Right lobe of liver (tissue), 6 donors: ENCODE measurements at regions not wholly inside any gene's neighbourhood (a gene's known extent, or its start where the extent isn't known, plus 50 kb on each side); places are given as distances from the start of the nearest gene placed in this dataset.

Experiments
- ATAC-seq, 4 donors: fragments of 200-7000 bp; cut with Tn5 transposase; one replicate each; pipeline ENCODE4 v1.9.1; 2020; ENCODE audit warnings: mild to moderate bottlenecking in 4 of 4, moderate library complexity in 4 of 4
- DNase-seq, 3 donors: peaks; one replicate each; pipeline ENCODE4 v3.0.0-alpha.2; 2020
- H3K27ac ChIP-seq, 3 donors: fragments of 200-600 bp; one replicate each; pipeline ENCODE4 v1.8.0; 2022
- H3K27me3 ChIP-seq, 2 donors: fragments of 200-600 bp; one replicate each; pipeline ENCODE4 v1.8.0; 2022
- H3K36me3 ChIP-seq, 4 donors: fragments of 200-600 bp; sonication (generic) in 1 of 4; one replicate each; pipeline versions ENCODE4 v1.5.1 to v1.8.0; 2017 to 2022; ENCODE audit warnings: control low read depth in 1 of 4
- H3K4me1 ChIP-seq, 4 donors: fragments of 200-600 bp; sonication (generic) in 1 of 4; one replicate each; pipeline versions ENCODE4 v1.5.1 to v1.8.0; 2017 to 2022; ENCODE audit warnings: control low read depth in 1 of 4
- H3K4me3 ChIP-seq, 3 donors: fragments of 200-600 bp; one replicate each; pipeline ENCODE4 v1.8.0; 2022
- H3K9me3 ChIP-seq, 4 donors: fragments of 200-600 bp; sonication (generic) in 1 of 4; one replicate each; pipeline versions ENCODE4 v1.5.1 to v1.8.0; 2017 to 2022; ENCODE audit warnings: control low read depth in 1 of 4
- POLR2A ChIP-seq: fragments of 450-650 bp; IDR thresholded peaks from one replicate; pipeline ENCODE4 v1.6.1; 2017; ENCODE audit warnings: antibody characterized with exemption, mild to moderate bottlenecking
- WGBS: methylation state at CpG from one replicate; pipeline ENCODE4 v1.1.6; 2018; ENCODE audit warnings: low coverage, low lambda C conversion rate; ENCODE audit not compliant: insufficient coverage; ENCODE audit errors: missing lambda C conversion rate; 5-methylcytosine and 5-hydroxymethylcytosine counted together
- intact Hi-C, 2 donors: fragments of 100-400 bp; cut with DNase I; formaldehyde crosslinking; loops; one replicate each; pipeline versions ENCODE4 v1.11.2 to v1.14.1; 2022
- TF ChIP-seq, protein P1 (sequence below), 4 donors: fragments of 200-600 bp in 3 of 4; fragments of 450-650 bp in 1 of 4; IDR thresholded peaks; one replicate each; pipeline versions ENCODE4 v1.5.1 to v1.8.0; 2016 to 2022; ENCODE audit warnings: antibody characterized with exemption in 4 of 4, mild to moderate bottlenecking in 2 of 4
- donor health status: DM: no; HTN: yes; CAD: no.
- donor health status: DM: no; HTN: no; CAD: no.
- donor health status: DM: no; HTN: no; CAD: no.
- donor health status: DM: no; HTN: yes; CAD: no.
- donor health status: DM: no; HTN: yes; CAD: no.

DNA sequence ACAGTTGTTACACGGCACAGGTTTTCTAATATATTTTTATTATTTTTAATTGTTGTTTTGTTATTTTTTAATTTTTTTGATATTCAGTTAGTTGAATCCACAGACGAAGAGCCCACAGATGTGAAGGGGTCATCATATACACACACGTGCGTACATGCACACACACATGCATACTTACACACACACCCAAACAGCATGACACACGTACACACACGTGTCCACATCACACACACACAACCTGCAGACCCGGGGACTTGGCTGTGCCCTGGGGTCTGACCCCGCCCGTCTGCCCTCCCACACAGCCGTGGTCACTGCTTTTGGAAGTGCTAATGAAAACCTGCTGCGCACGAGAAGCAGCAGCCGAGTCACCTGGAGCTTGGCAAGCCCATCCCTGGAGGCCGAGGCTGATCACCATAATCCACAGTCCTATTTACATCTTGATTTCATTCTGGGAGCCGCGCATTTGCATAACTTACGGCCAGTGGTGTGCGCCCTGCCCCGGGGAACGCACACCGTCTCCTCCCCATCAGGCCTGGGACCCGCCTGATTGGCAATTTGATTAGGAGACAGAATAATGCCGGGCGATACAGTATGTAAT, 110.3 kb downstream of the BRD1 start:
- no peak overlapping the region for H3K4me3 ChIP-seq
- TF ChIP-seq, protein P1, sequence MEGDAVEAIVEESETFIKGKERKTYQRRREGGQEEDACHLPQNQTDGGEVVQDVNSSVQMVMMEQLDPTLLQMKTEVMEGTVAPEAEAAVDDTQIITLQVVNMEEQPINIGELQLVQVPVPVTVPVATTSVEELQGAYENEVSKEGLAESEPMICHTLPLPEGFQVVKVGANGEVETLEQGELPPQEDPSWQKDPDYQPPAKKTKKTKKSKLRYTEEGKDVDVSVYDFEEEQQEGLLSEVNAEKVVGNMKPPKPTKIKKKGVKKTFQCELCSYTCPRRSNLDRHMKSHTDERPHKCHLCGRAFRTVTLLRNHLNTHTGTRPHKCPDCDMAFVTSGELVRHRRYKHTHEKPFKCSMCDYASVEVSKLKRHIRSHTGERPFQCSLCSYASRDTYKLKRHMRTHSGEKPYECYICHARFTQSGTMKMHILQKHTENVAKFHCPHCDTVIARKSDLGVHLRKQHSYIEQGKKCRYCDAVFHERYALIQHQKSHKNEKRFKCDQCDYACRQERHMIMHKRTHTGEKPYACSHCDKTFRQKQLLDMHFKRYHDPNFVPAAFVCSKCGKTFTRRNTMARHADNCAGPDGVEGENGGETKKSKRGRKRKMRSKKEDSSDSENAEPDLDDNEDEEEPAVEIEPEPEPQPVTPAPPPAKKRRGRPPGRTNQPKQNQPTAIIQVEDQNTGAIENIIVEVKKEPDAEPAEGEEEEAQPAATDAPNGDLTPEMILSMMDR (IDR thresholded peaks at IDR 0.05): no peak
- no peak for TF ChIP-seq POLR2A
- intact Hi-C loops: no loop called here
- no peaks in the 10 kb centered on the region for H3K27me3 ChIP-seq
- DNase-seq (no peak), ATAC-seq (no peak)
- no peak overlapping the region for H3K27ac ChIP-seq
- 69% methylated on average over 23 of the region's 24 CpGs for WGBS
- no peaks in the 10 kb centered on the region for H3K36me3 ChIP-seq
- no peaks in the 10 kb centered on the region for H3K9me3 ChIP-seq
- H3K4me1 ChIP-seq: no peaks in the 10 kb centered on the region

GRCh38 chr22:49716441-49716840, 111.2 kb downstream of the BRD1 start:
- no peaks in the 10 kb centered on the region for H3K36me3 ChIP-seq
- no peak overlapping the region for H3K4me3 ChIP-seq
- no CpG with 5 or more reads among the region's 12 CpGs for WGBS
- no peaks in the 10 kb centered on the region for H3K27me3 ChIP-seq
- TF ChIP-seq POLR2A: no peak
- TF ChIP-seq, protein P1 (IDR thresholded peaks at IDR 0.05): no peak
- intact Hi-C loops: no loop called here
- H3K9me3 ChIP-seq: no peaks in the 10 kb centered on the region
- no peak for DNase-seq
- no peak for ATAC-seq
- H3K4me1 ChIP-seq: no peaks in the 10 kb centered on the region
- no peak overlapping the region for H3K27ac ChIP-seq

DNA sequence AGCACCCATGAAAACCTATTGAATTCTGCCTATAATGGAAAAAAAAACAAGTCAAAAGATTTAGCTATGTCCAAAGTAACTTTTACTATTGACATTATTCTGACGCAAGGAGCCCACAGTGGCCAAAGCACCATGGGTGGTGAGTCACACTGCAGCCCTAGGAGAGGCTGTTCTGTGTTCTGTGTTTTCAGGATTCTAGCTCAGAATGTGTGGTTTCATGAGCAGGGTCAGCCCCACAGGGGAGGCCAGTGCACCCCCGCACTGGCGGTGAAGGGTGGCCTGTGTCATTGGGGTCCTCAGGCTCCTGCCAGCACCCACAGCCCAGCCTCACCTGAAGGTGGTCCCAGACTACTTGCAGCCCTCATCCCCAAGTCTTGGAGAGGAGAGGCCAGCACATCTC, 112.2 kb downstream of the BRD1 start:
- WGBS: 60% methylated on average over 3 of the region's 3 CpGs
- no peaks in the 10 kb centered on the region for H3K27me3 ChIP-seq
- ATAC-seq (no peak), DNase-seq (no peak)
- H3K36me3 ChIP-seq: no peaks in the 10 kb centered on the region
- H3K27ac ChIP-seq: no peak overlapping the region
- intact Hi-C loops: no loop called here
- H3K4me3 ChIP-seq: no peak overlapping the region
- no peaks in the 10 kb centered on the region for H3K9me3 ChIP-seq
- no peaks in the 10 kb centered on the region for H3K4me1 ChIP-seq
- TF ChIP-seq, protein P1 (IDR thresholded peaks at IDR 0.05): no peak
- TF ChIP-seq POLR2A: no peak

DNA sequence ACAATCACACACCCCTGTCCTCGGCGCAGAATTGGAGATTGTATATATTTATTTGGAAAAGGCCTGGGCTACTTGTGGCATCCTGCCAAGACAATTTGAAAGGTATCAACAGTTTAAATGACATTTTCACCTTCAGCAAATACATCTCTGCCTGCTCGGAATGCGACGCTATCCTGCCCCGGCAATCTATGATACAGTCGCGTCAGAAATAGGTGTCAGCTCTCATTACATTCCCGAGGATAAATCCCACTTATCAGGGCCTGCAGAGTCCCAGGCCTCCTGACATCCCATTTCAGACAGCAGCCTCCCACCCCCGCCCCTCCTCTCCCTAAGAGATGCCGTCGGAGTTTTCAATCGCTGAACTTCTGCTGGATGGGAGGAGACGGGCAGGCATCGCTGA, 114.7 kb downstream of the BRD1 start:
- intact Hi-C loops: no loop called here
- 46% methylated on average over 14 of the region's 15 CpGs for WGBS
- no peak for ATAC-seq

More for the DNA sequence above, 114.7 kb downstream of the BRD1 start:
- Histone ChIP-seq H3K4me3 (no peak overlapping the region), H3K9me3 (no peaks in the 10 kb centered on the region), H3K27ac (no peak overlapping the region), H3K36me3 (no peaks in the 10 kb centered on the region), H3K4me1 (no peaks in the 10 kb centered on the region), H3K27me3 (no peaks in the 10 kb centered on the region)
- no peak for DNase-seq
- no peak for TF ChIP-seq POLR2A
- TF ChIP-seq, protein P1 (IDR thresholded peaks at IDR 0.05): no peak
